ENCODE measurements at regions not wholly inside any gene's neighbourhood (a gene's known extent, or its start where the extent isn't known, plus 50 kb on each side); places are given as distances from the start of the nearest gene placed in this dataset.
"Not testable (repeated sequence)": the region's sequence is repeated elsewhere in the genome, so short reads cannot be mapped to it uniquely, and the experiment has no call there.

- DNase-seq = no peak
Measured at GRCh38 chr1:79777481-79778219, 771.1 kb upstream of the ADGRL4 start.

- DNase-seq = no peak
Measured at GRCh38 chr1:79775402-79775801, 768.9 kb upstream of the ADGRL4 start.

DNA sequence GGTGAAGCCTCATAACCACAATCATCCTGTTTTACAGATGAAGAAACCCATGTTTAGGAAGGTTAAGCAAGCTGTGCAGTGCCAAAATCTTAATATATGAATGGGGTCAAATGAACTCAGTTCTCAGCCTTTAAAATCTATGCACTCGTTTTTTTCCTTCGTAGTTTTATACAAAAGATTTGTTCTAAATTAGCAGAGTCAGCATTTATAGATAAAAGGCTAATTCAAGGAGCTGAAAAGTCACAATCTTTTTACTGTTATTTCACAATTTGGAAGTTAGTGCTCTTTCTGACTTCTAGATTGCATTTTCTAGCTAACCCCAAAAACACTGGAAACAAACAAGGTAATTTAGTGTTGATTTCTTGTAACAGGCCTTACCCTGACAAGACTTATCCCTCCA lies 766.9 kb upstream of the ADGRL4 start:
- no peak for DNase-seq

DNA sequence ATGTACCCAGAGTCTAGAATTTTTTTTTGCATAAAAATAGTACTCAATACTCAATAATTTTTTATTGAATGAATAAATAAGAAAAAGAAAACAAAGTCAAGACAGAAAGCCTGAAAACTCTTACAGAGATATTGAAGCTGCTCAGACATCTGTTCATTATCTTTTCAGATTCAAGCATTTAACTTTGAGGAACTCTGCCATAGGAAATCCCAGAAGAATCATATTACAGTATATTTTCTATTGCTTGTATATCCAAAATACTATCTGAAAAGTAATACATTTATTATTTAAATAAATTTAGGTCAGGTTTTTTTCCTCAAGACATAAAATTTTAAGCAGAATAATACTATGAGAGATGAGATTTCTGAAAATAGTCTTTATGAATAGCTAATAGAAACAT lies 755.9 kb upstream of the ADGRL4 start:
- no peak for DNase-seq

DNA sequence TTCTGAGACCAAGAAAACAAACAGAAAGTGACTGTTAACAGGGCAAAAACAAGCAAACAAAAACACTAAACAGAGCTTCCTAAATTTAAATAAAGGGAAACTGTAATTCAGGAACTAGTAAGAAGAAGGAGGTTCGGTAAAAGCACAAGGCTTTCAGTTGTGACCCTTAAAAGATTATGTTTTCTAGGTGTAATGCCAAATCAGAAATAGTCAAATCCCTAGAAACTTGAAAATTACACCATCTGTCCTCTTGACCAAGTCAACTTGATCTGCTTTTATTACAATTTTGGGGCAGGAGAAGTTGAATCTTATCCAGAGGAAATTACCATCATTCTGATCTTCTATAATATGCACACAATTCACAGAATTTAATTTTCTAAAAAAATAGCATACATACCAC lies 754.0 kb upstream of the ADGRL4 start:
- DNase-seq = no peak

DNA sequence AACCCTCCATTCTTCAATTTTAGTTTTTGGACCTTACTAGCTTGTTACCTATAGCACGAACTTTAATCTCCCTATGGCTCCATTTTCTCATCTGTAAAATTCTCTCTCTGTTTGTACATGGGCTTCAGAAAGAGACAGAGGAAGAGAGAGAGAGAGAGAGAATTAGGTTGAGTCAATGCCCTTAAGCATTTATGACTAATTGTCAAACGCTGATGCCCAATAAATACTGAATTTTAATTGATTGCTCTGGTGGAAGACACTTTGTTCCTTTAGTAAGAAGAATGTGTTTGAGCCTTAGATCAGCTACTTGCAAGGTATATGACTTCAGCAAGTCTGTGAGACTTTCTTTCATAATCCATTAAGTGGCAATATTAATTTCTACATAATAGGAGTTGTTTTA lies 743.1 kb upstream of the ADGRL4 start:
- DNase-seq = no peak

GRCh38 chr1:79745929-79746328 lies 739.4 kb upstream of the ADGRL4 start:
- no peak for DNase-seq

DNA sequence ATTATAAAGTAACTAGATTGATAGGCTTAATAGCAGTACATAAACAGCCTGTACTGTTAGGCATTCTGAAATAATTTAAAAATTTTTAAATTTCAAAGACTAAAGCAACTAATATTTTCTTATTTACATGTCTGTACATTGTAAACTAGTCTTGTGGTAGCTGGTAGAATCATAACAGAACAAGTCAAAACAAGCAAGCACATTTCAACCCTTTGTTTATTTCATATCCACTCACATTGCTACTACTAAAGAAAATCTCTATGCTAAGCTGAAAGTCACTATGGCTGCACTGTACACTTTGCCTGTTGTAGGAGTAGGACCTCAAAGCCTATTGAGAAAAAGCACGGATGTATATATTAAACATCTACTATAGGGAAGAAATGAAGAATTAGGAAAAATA lies 738.2 kb upstream of the ADGRL4 start:
- DNase-seq = no peak

- DNase-seq = no peak
Measured at GRCh38 chr1:79741720-79742421, 735.3 kb upstream of the ADGRL4 start.

DNA sequence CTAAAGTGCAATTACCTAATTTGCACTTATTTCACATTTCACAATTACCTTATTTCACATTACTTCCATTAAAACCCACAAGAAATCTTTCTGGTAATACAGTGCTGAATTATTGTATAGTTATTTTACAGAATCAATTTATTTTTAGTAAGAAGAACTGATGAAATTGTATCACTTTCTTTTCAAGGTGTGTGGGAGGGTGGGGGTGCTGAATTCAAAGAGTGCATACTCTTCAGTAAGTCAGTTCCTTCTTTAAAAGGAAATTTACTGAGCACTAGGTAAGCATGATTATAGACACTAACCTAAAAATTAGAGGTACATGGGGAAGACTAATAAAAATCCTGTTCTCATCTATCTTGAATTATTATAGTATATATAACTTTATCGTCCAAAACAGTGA lies 731.6 kb upstream of the ADGRL4 start:
- DNase-seq = no peak

DNA sequence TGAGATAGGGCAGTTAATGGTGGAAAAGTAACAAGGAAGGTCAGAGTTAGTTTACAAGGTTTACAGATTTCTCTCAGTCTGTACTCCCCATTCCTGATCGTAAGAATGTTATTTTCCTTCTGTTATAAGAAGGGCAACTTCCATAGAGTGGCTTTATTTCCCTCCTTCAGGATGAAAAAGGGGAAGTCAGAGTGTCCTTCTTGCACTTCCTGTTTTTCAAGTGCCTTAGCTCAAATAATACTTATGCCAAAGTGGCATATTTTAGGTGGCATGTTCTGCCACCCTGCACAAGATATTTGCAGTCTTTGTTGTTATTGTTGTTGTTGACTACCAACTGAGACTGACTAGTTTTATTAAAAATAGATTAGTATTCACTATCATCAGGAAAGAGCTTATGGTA lies 730.7 kb upstream of the ADGRL4 start:
- no peak for DNase-seq

DNA sequence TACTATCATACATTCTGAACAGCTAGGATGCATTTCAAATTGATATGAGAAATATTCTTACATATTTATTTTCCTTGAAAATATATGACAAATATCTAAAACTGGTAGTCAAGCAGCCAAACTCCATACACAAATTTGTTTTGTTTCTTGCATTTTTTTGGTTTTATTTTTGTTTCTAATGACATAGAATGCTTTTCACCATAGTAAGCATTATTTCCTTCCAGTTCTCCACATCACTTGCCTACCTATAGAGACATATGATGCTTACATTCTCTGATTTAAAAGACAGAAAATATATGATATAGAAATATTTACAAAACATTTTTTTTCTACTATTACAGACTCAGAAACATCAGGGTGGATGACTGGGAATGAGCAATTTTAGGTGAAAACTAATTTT lies 726.4 kb upstream of the ADGRL4 start:
- no peak for DNase-seq

- no peak for DNase-seq
Measured at GRCh38 chr1:79726911-79727310, 720.4 kb upstream of the ADGRL4 start.

DNA sequence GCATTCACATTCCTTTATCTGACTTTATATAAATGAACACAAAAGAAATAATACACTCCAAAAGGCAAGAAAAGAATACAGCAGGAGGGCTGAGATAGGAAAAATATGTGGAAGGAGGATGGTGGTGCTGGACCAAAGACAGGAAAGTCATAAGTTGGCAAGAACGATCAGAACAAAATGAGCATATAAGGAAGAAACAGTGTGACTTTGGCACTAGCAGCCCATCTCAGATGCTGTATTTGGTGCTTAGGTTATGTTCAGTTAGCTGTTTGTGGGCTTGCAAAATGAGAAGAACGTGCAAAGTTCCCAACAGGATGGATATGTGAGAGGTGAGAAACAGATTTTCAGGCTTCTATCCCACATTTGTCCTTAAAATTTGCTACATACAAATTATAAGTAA lies 719.8 kb upstream of the ADGRL4 start:
- DNase-seq = no peak

DNA sequence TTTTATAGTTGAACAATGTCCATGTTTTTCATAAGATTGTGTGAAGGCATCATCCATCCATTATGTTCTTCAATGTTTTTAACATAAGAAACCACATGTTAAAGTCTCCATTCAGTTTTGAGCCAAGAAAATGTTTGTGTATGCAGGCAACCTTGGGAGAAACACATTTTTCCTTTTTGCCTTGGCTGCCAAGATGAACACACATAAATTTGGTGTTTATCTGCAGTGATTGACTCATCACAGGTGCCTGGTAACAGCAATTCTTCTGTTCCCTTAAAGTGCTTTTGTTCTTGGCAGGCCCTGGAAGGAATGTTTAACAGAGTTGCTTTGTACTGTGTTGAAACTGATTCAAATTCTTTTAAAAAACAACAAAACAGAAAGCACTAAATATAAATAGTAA lies 709.9 kb upstream of the ADGRL4 start:
- no peak for DNase-seq

DNA sequence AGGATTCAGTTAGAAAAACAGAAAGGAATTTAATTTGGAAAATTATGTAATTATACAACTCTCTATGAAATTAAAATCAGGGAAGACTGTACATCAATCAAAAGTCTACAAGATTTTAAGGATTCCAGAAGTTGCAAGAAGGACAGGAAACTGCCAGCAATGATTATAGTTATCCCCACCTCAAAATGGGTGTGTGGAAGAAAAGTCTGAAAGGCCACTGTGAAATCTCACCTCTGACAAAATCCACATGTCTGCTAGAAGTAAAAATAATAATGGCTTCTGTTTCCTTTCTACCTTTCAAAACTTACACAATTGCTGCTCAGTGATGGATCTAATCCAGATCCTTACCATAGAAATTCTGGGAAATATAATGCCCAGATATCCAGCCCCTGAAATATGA lies 708.1 kb upstream of the ADGRL4 start:
- no peak for DNase-seq

GRCh38 chr1:79711001-79711431 lies 704.5 kb upstream of the ADGRL4 start:
- no peak for DNase-seq

DNA sequence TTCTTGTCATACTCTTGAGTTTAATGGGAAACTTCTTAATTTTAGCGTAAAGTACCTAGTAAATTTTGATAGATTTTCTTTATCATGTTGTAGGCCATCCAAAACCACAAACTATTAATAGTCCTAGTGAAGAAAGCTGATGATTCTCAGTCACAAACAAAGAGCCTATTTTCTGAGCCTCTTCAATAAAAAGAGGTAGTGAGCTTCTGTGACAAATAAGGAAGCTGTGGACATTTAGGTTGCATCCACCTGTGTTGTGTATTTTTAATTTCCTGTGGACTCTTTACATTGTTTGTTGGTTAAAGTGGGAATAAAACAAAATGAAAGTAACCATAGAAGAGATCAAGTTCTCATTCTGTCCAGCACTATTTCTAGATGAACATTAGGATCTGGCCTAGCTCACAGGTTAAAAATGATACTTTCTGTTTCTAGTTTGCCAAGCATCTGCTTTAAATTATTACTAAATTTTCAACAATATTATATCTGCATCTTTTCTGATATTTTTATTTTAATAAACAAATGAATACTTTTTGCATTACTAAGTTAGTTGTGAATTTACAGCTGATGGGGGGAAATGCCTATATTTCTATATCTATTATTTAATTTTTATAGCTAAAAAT lies 702.2 kb upstream of the ADGRL4 start:
- DNase-seq = no peak

DNA sequence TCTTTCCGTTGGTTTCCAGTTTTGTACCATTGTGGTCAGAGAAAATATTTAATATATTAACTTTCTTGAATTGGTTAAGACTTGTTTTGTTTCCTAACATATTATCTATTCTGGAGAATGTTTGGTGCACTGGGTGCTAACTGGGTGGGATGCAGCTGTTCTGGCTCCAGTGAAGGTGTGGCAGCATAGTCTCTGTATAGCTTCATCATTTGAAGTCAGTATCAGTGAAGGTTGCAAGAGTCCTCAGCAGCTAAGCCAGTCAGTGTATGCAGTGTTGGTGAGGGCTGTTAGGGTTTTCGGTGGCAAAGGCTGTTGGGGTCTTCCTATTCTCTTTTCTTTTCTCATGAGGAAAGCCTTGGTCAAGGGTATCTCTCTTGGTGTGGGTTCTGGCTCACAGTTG lies 698.7 kb upstream of the ADGRL4 start:
- DNase-seq = no peak

GRCh38 chr1:79704067-79704466 lies 697.5 kb upstream of the ADGRL4 start:
- DNase-seq = no peak

DNA sequence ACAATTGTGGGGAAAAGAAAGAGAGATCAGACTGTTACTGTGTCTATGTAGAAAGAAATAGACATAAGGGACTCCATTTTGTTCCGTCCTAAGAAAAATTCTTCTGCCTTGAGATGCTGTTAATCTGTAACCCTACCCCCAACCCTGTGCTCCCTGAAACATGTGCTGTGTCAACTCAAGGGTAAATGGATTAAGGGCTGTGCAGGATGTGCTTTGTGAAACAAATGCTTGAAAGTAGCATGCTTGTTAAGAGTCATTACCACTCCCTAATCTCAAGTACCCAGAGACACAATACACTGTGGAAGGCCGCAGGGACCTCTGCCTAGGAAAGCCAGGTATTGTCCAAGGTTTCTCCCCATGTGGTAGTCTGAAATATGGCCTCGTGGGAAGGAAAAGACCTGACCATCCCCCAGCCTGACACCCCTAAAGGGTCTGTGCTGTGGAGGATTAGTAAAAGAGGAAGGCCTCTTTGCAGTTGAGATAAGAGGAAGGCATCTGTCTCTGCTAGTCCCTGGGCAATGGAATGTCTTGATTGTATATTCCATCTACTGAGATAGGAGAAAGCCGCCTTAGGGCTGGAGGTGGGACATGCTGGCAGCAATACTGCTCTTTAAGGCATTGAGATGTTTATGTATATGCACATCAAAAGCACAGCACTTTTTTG lies 695.9 kb upstream of the ADGRL4 start:
- DNase-seq = not testable (repeated sequence)

DNA sequence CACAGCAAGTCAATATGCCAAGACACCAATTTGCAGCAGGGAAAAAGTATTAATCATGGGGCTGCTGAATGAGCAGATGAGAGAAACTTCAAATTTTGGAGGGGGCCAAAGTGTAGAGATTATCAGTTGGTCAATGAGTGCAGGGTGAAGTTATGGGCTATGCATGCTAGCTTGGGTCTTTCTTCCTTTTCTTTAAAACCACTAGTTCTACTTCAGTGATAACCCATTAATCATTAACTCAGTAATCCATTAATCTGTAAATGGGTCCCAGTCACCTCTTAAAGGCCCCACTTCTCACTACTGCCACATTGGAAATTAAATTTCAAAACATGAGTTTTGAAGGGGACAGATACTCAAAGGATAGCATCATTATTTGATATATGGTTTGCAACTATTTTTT lies 688.6 kb upstream of the ADGRL4 start:
- DNase-seq = no peak

- no peak for DNase-seq
Measured at GRCh38 chr1:79694241-79694640, 687.7 kb upstream of the ADGRL4 start.
